ENCODE measurements at regions not wholly inside any gene's neighbourhood (a gene's known extent, or its start where the extent isn't known, plus 50 kb on each side); places are given as distances from the start of the nearest gene placed in this dataset.

DNA sequence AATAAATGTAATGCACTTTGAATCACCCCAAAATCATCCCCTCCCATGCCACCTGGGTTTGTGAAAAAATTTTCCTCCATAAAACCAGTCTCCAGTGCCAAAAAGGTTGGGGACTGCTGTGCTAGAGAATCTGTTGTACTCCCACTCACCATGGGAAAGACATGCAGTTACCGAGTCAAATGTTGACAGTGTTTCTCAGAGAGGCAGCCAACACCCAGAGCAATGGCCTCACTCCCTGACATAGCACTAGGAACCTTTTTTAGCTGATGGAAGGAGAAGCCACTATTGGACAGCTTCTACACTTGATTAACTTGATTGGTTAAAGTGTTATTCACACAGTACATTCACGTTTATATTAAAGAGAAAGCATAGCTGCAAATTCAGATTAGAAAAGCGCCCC lies 59.8 kb upstream of the MANEA start:
- no peaks in the 10 kb centered on the region for H4K20me1 ChIP-seq (ENCODE audit: insufficient read depth, low read length)
- CTCF ChIA-PET (ENCODE audit: unreplicated experiment), result no interaction called here
- H3K4me1 ChIP-seq (ENCODE audit: insufficient read depth, low read length, poor library complexity, severe bottlenecking), result no peaks in the 10 kb centered on the region
- no peaks in the 10 kb centered on the region for H3K9me3 ChIP-seq (ENCODE audit: low read length)
- no peak for DNase-seq (ENCODE audit: low spot score)
- H3K27ac ChIP-seq (ENCODE audit: low read depth, low read length, poor library complexity, severe bottlenecking), result no peak overlapping the region
- H3K4me3 ChIP-seq (ENCODE audit: low read depth, low read length, poor library complexity, severe bottlenecking), result no peak overlapping the region
- H3K79me2 ChIP-seq (ENCODE audit: insufficient read depth, low read depth, low read length), result no peaks in the 10 kb centered on the region
- H3K36me3 ChIP-seq (ENCODE audit: insufficient read depth, low read length), result no peaks in the 10 kb centered on the region
- no peak for TF ChIP-seq EZH2phosphoT487 (IDR thresholded peaks at IDR 0.05; ENCODE audit: borderline replicate concordance, low read depth, low read length)
- TF ChIP-seq, protein P1, sequence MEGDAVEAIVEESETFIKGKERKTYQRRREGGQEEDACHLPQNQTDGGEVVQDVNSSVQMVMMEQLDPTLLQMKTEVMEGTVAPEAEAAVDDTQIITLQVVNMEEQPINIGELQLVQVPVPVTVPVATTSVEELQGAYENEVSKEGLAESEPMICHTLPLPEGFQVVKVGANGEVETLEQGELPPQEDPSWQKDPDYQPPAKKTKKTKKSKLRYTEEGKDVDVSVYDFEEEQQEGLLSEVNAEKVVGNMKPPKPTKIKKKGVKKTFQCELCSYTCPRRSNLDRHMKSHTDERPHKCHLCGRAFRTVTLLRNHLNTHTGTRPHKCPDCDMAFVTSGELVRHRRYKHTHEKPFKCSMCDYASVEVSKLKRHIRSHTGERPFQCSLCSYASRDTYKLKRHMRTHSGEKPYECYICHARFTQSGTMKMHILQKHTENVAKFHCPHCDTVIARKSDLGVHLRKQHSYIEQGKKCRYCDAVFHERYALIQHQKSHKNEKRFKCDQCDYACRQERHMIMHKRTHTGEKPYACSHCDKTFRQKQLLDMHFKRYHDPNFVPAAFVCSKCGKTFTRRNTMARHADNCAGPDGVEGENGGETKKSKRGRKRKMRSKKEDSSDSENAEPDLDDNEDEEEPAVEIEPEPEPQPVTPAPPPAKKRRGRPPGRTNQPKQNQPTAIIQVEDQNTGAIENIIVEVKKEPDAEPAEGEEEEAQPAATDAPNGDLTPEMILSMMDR (conservative IDR thresholded peaks at IDR 0.05; ENCODE audit: low read length), result no peak
- POLR2A ChIA-PET, result no interaction called here
- no peak overlapping the region for H3K4me2 ChIP-seq (ENCODE audit: low read length)
- no peaks in the 10 kb centered on the region for H3K9me2 ChIP-seq (ENCODE audit: insufficient read depth, low read length)
- BruUV-seq (replicated peaks), result no TSS peak
- intact Hi-C loops (cut with micrococcal nuclease; ENCODE audit: unreplicated experiment), result no loop called here
- no peak overlapping the region for H2AFZ ChIP-seq (ENCODE audit: low read length)

DNA sequence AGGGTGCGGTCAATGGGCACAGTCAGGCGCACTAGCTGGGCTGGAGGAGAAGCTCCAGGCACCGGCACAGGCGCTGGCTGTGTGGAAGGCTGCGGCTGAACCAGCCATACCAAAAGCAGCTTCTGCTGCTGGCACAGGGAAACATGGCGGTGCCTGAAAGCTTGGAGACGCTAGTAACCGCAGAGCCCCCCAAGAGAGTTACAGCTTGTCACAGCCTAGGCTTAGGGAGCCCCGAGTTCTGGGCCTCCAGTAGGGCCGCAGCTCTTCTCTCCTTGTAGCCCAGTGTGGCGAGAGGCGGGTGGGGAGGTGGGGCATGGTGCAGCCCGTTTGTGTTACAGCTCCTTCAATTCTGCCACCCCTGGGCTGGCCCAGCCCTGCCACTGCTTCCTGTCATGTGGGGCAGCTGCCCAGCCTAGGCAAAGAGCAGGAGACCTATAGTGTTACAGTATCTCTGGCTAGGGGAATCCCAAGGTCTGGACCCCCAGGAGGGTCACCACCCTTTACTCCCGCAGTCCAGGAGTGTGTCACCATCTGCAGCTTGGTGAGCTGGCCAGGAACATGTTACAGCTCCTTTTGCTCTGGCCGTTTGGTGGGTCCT lies 58.6 kb upstream of the MANEA start:
- Histone ChIP-seq H4K20me1 (ENCODE audit: insufficient read depth, low read length) (no peaks in the 10 kb centered on the region), H3K36me3 (ENCODE audit: insufficient read depth, low read length) (no peaks in the 10 kb centered on the region), H3K4me2 (ENCODE audit: low read length) (no peak overlapping the region), H3K9me2 (ENCODE audit: insufficient read depth, low read length) (no peaks in the 10 kb centered on the region), H3K4me3 (ENCODE audit: low read depth, low read length, poor library complexity, severe bottlenecking) (no peak overlapping the region), H3K27ac (ENCODE audit: low read depth, low read length, poor library complexity, severe bottlenecking) (no peak overlapping the region), H3K79me2 (ENCODE audit: insufficient read depth, low read depth, low read length) (no peaks in the 10 kb centered on the region), H3K4me1 (ENCODE audit: insufficient read depth, low read length, poor library complexity, severe bottlenecking) (no peaks in the 10 kb centered on the region), H2AFZ (ENCODE audit: low read length) (no peak overlapping the region), H3K9me3 (ENCODE audit: low read length) (no peaks in the 10 kb centered on the region)
- POLR2A ChIA-PET, result no interaction called here
- intact Hi-C loops (cut with micrococcal nuclease; ENCODE audit: unreplicated experiment), result no loop called here
- CTCF ChIA-PET (ENCODE audit: unreplicated experiment), result no interaction called here
- no peak for DNase-seq (ENCODE audit: low spot score)
- no peak for TF ChIP-seq EZH2phosphoT487 (IDR thresholded peaks at IDR 0.05; ENCODE audit: borderline replicate concordance, low read depth, low read length)
- TF ChIP-seq, protein P1 (conservative IDR thresholded peaks at IDR 0.05; ENCODE audit: low read length), result no peak
- BruUV-seq (replicated peaks), result no TSS peak

DNA sequence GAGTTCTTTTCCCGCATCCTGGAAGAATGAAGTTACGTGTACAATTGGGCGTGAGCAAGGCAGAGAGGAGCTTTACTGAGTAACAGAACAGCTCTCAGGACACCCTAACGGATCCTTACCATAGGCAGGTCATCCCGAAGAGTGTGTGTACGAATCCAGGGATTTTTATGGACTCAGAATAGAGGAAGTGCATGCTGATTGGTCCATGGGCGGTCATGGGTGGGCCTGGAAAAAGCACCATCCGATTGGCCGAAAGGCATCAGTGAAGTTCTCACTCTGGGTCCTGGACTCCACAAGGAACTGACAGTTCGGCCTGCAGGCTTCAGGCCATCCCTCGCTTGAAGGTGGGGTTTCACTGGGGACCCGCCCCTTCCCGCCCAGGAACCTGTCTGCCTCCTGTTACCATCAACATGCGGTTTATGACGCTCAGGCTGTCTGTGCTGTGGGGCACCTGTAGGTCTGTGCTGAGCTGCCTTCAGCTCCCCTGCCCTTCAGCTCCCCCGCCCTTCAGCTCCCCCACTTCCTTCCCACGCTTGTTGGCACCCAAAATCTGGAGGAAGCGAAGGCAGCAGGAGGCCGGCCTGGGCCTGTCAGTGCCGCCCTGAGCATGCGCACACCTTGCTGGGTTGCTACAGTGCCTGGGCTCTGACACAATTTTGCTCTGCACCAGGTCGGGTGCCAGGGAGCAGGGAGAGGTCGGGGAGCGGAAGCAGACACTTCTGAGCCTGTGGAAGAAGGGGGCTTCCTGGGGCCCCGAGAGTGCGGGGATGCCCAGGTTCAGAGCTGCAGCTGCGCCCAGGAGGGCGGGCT lies 57.9 kb upstream of the MANEA start:
- TF ChIP-seq, protein P1 (conservative IDR thresholded peaks at IDR 0.05; ENCODE audit: low read length), result no peak
- TF ChIP-seq EZH2phosphoT487 (IDR thresholded peaks at IDR 0.05; ENCODE audit: borderline replicate concordance, low read depth, low read length), result no peak
- H3K4me2 ChIP-seq (ENCODE audit: low read length), result no peak overlapping the region
- intact Hi-C loops (cut with micrococcal nuclease; ENCODE audit: unreplicated experiment), result no loop called here
- H3K79me2 ChIP-seq (ENCODE audit: insufficient read depth, low read depth, low read length), result no peaks in the 10 kb centered on the region
- CTCF ChIA-PET (ENCODE audit: unreplicated experiment), result no interaction called here
- POLR2A ChIA-PET, result no interaction called here
- H2AFZ ChIP-seq (ENCODE audit: low read length), result no peak overlapping the region
- H3K27ac ChIP-seq (ENCODE audit: low read depth, low read length, poor library complexity, severe bottlenecking), result no peak overlapping the region
- H3K4me1 ChIP-seq (ENCODE audit: insufficient read depth, low read length, poor library complexity, severe bottlenecking), result no peaks in the 10 kb centered on the region
- no TSS peak for BruUV-seq (replicated peaks)
- DNase-seq (ENCODE audit: low spot score), result no peak
- H3K9me3 ChIP-seq (ENCODE audit: low read length), result no peaks in the 10 kb centered on the region
- no peaks in the 10 kb centered on the region for H3K36me3 ChIP-seq (ENCODE audit: insufficient read depth, low read length)
- H3K4me3 ChIP-seq (ENCODE audit: low read depth, low read length, poor library complexity, severe bottlenecking), result no peak overlapping the region
- no peaks in the 10 kb centered on the region for H3K9me2 ChIP-seq (ENCODE audit: insufficient read depth, low read length)
- no peaks in the 10 kb centered on the region for H4K20me1 ChIP-seq (ENCODE audit: insufficient read depth, low read length)

All from OCI-LY7 (cell line).